ENCODE measurements at regions not wholly inside any gene's neighbourhood (a gene's known extent, or its start where the extent isn't known, plus 50 kb on each side); places are given as distances from the start of the nearest gene placed in this dataset.

DNA sequence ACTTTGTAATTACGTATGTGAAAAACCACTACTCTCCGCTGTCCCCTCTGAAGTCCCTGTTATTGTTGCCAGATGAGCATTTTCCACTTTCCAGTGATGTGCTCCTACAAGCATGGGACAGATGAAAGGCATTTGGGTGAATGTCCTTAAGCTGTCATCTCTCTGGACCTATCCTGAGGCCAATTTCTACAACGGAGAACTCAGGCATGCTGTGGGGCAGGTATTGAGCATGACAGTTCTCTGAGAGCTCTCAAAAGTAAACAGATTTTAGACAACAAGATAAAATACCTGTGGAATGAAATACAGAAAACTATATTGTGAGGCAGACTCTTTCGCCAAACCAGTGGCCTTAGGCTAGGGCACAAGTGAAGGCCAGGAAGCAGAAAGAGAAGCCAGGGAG is 656.5 kb upstream of the NR2F2 start:
- H3K36me3 ChIP-seq (ENCODE audit: control insufficient read depth in 2 of 2, extremely low read depth in 1 of 2, insufficient read depth in 2 of 2, low read length in 2 of 2) = no peaks in the 10 kb centered on the region
- no peaks in the 10 kb centered on the region for H3K9me3 ChIP-seq (ENCODE audit: control insufficient read depth, low read depth, low read length)
- no peaks in the 10 kb centered on the region for H3K79me2 ChIP-seq (ENCODE audit: control insufficient read depth, insufficient read depth, low read length)
- no peak overlapping the region for H3K4me3 ChIP-seq (ENCODE audit: control insufficient read depth in 2 of 3, extremely low read depth in 1 of 3, insufficient read depth in 2 of 3, low read depth in 1 of 3, low read length in 3 of 3)
- no peak overlapping the region for H3K4me2 ChIP-seq (ENCODE audit: control insufficient read depth, extremely low read depth, insufficient read depth, low read depth, low read length)
- no peaks in the 10 kb centered on the region for H4K20me1 ChIP-seq (ENCODE audit: control insufficient read depth, extremely low read depth, insufficient read depth, low read length)
- H3K27ac ChIP-seq (ENCODE audit: control insufficient read depth, insufficient read depth, low read length) = no peak overlapping the region
- DNase-seq (ENCODE audit: low read depth, low spot score) (no peak), FAIRE-seq (no peak)
- H3K4me1 ChIP-seq (ENCODE audit: control insufficient read depth, extremely low read depth, insufficient read depth, low read length) = no peaks in the 10 kb centered on the region
- H3K27me3 ChIP-seq (ENCODE audit: control insufficient read depth, extremely low read depth, insufficient read depth, low read length) = no peaks in the 10 kb centered on the region
- TF ChIP-seq, protein P1, sequence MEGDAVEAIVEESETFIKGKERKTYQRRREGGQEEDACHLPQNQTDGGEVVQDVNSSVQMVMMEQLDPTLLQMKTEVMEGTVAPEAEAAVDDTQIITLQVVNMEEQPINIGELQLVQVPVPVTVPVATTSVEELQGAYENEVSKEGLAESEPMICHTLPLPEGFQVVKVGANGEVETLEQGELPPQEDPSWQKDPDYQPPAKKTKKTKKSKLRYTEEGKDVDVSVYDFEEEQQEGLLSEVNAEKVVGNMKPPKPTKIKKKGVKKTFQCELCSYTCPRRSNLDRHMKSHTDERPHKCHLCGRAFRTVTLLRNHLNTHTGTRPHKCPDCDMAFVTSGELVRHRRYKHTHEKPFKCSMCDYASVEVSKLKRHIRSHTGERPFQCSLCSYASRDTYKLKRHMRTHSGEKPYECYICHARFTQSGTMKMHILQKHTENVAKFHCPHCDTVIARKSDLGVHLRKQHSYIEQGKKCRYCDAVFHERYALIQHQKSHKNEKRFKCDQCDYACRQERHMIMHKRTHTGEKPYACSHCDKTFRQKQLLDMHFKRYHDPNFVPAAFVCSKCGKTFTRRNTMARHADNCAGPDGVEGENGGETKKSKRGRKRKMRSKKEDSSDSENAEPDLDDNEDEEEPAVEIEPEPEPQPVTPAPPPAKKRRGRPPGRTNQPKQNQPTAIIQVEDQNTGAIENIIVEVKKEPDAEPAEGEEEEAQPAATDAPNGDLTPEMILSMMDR (optimal IDR thresholded peaks at IDR 0.05 in 1 of 3, IDR thresholded peaks at IDR 0.05 in 1 of 3, conservative IDR thresholded peaks at IDR 0.05 in 1 of 3; ENCODE audit: extremely low read depth in 1 of 3, insufficient read depth in 2 of 3, low read length in 3 of 3) = no peak
- TF ChIP-seq EZH2 (IDR thresholded peaks at IDR 0.05; ENCODE audit: low read length) = no peak
- no peak overlapping the region for H2AFZ ChIP-seq (ENCODE audit: control insufficient read depth, low read length)
- dilution Hi-C loops (cut with MboI; ENCODE audit: extremely low pct_ligation_motif_present, low sequenced_read_pairs) = no loop called here
- no peak overlapping the region for H3K9ac ChIP-seq (ENCODE audit: control insufficient read depth, extremely low read depth, insufficient read depth, low read length)
- H3K9me1 ChIP-seq (ENCODE audit: control insufficient read depth, extremely low read depth, insufficient read depth, low read length) = no peaks in the 10 kb centered on the region

DNA sequence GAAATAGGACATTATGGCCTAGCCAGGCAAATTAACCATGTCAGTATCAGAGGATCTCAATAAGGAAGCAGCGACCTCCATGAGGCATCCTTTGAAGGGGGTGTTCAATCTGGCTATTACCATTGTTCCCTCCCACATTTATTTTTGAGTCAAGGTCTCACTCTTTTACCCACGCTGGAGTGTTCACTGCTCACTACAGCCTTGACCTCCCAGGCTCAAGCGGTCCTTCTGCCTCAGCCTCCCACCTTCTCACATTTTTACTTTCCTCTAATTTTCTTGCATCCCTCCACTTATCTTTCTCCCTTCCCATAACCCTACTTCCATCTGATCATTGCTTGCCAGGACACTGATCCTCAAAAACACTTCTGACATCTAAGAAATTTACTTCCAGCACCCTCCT is 654.0 kb upstream of the NR2F2 start:
- Histone ChIP-seq H3K27ac (ENCODE audit: control insufficient read depth, insufficient read depth, low read length) (no peak overlapping the region), H3K79me2 (ENCODE audit: control insufficient read depth, insufficient read depth, low read length) (no peaks in the 10 kb centered on the region), H3K9me3 (ENCODE audit: control insufficient read depth, low read depth, low read length) (no peaks in the 10 kb centered on the region), H3K4me1 (ENCODE audit: control insufficient read depth, extremely low read depth, insufficient read depth, low read length) (no peaks in the 10 kb centered on the region), H3K4me3 (ENCODE audit: control insufficient read depth in 2 of 3, extremely low read depth in 1 of 3, insufficient read depth in 2 of 3, low read depth in 1 of 3, low read length in 3 of 3) (no peak overlapping the region), H4K20me1 (ENCODE audit: control insufficient read depth, extremely low read depth, insufficient read depth, low read length) (no peaks in the 10 kb centered on the region), H2AFZ (ENCODE audit: control insufficient read depth, low read length) (no peak overlapping the region), H3K36me3 (ENCODE audit: control insufficient read depth in 2 of 2, extremely low read depth in 1 of 2, insufficient read depth in 2 of 2, low read length in 2 of 2) (no peaks in the 10 kb centered on the region), H3K27me3 (ENCODE audit: control insufficient read depth, extremely low read depth, insufficient read depth, low read length) (no peaks in the 10 kb centered on the region), H3K4me2 (ENCODE audit: control insufficient read depth, extremely low read depth, insufficient read depth, low read depth, low read length) (no peak overlapping the region), H3K9ac (ENCODE audit: control insufficient read depth, extremely low read depth, insufficient read depth, low read length) (no peak overlapping the region), H3K9me1 (ENCODE audit: control insufficient read depth, extremely low read depth, insufficient read depth, low read length) (no peaks in the 10 kb centered on the region)
- no peak for DNase-seq (ENCODE audit: low read depth, low spot score)
- no peak for TF ChIP-seq EZH2 (IDR thresholded peaks at IDR 0.05; ENCODE audit: low read length)
- TF ChIP-seq, protein P1 (optimal IDR thresholded peaks at IDR 0.05 in 1 of 3, IDR thresholded peaks at IDR 0.05 in 1 of 3, conservative IDR thresholded peaks at IDR 0.05 in 1 of 3; ENCODE audit: extremely low read depth in 1 of 3, insufficient read depth in 2 of 3, low read length in 3 of 3) = no peak
- FAIRE-seq = no peak
- dilution Hi-C loops (cut with MboI; ENCODE audit: extremely low pct_ligation_motif_present, low sequenced_read_pairs) = no loop called here

All from keratinocyte (primary cell).